Stimulated activated naive CD8-positive, alpha-beta T cell treated with anti-CD3 and anti-CD28 coated beads, Interleukin-15, Interleukin-2, amounts not matched to agents 100 U/mL and 50 U/mL, for 24 hours (primary cell): ENCODE measurements at regions not wholly inside any gene's neighbourhood (a gene's known extent, or its start where the extent isn't known, plus 50 kb on each side); places are given as distances from the start of the nearest gene placed in this dataset.

ENCODE experiments used
- ATAC-seq: fragments of 150-1000 bp; cut with Tn5 transposase; one replicate; pipeline ENCODE4 v1.10.0; 2021
- DNase-seq: peaks from one replicate; pipeline ENCODE4 v3.0.0; 2021

GRCh38 chr3:24843955-24844354 lies 349.3 kb upstream of the THRB start:
- DNase-seq (no peak), ATAC-seq (no peak)

GRCh38 chr3:24845524-24846155 lies 351.0 kb upstream of the THRB start:
- no peak for ATAC-seq
- no peak for DNase-seq

GRCh38 chr3:24846286-24846860 lies 351.7 kb upstream of the THRB start:
- ATAC-seq (no peak), DNase-seq (no peak)

GRCh38 chr3:24850245-24850644 lies 355.6 kb upstream of the THRB start:
- ATAC-seq: no peak

GRCh38 chr3:24853685-24854490 lies 359.2 kb upstream of the THRB start:
- DNase-seq (no peak), ATAC-seq (no peak)

More at GRCh38 chr3:24850245-24850644, 355.6 kb upstream of the THRB start:
- no peak for DNase-seq

- ATAC-seq: no peak
- DNase-seq: no peak
Observed at GRCh38 chr3:24854748-24855147, 360.1 kb upstream of the THRB start.

GRCh38 chr3:24857945-24858344 lies 363.3 kb upstream of the THRB start:
- no peak for ATAC-seq
- DNase-seq: no peak

- no peak for ATAC-seq
- no peak for DNase-seq
Observed at GRCh38 chr3:24863215-24863614, 368.6 kb upstream of the THRB start.

- no peak for ATAC-seq
- DNase-seq: no peak
Observed at GRCh38 chr3:24867783-24868182, 373.1 kb upstream of the THRB start.

GRCh38 chr3:24881239-24881638 lies 386.6 kb upstream of the THRB start:
- ATAC-seq: no peak
- DNase-seq: no peak

GRCh38 chr3:24886501-24886900 lies 391.9 kb upstream of the THRB start:
- ATAC-seq (no peak), DNase-seq (no peak)

- ATAC-seq (no peak), DNase-seq (no peak)
Observed at GRCh38 chr3:24890012-24890411, 395.4 kb upstream of the THRB start.

GRCh38 chr3:24899373-24899772 lies 404.7 kb upstream of the THRB start:
- ATAC-seq (no peak), DNase-seq (no peak)

GRCh38 chr3:24899901-24900603 lies 405.4 kb upstream of the THRB start:
- DNase-seq (no peak), ATAC-seq (no peak)

- ATAC-seq: no peak
- no peak for DNase-seq
Observed at GRCh38 chr3:24905266-24905665, 410.6 kb upstream of the THRB start.

- no peak for ATAC-seq
- DNase-seq: no peak
Observed at GRCh38 chr3:24907106-24907505, 412.5 kb upstream of the THRB start.

- no peak for DNase-seq
- ATAC-seq: no peak
Observed at GRCh38 chr3:24911076-24911475, 416.4 kb upstream of the THRB start.

- no peak for ATAC-seq
- no peak for DNase-seq
Observed at GRCh38 chr3:24915639-24916038, 421.0 kb upstream of the THRB start.

- no peak for DNase-seq
Observed at GRCh38 chr3:24917908-24918307, 423.3 kb upstream of the THRB start.

GRCh38 chr3:24923570-24923969 lies 428.9 kb upstream of the THRB start:
- ATAC-seq (no peak), DNase-seq (no peak)

More at GRCh38 chr3:24917908-24918307, 423.3 kb upstream of the THRB start:
- no peak for ATAC-seq

- ATAC-seq: no peak
- DNase-seq: no peak
Observed at GRCh38 chr3:24929521-24929920, 434.9 kb upstream of the THRB start.

GRCh38 chr3:24933401-24933800 lies 438.8 kb upstream of the THRB start:
- DNase-seq: no peak
- no peak for ATAC-seq

- DNase-seq (no peak), ATAC-seq (no peak)
Observed at GRCh38 chr3:24936574-24936973, 441.9 kb upstream of the THRB start.
